ENCODE measurements at regions not wholly inside any gene's neighbourhood (a gene's known extent, or its start where the extent isn't known, plus 50 kb on each side); places are given as distances from the start of the nearest gene placed in this dataset.
A peak's percentile ranks its signal among the peaks of the same experiment; 100 is the strongest.

DNA sequence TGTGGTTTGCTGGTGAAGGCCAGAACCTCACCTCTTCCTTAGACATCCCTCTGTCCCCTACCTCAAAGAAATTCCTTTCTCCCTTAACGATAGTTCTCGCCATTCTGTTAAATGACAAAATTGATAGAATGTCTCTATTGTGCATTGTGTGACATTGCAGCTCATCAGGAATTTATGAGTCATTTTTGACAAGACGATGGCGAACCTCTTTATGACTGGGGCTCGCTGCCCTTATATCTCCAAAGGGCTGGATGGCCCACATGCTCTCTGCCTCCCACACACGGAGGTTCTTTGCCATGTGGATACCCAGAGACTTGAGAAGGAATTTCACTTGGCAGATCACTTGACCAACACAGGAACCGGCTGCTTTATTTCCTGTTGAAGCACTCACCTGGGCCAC lies 66.8 kb upstream of the RPS6KA2 start:
- DNase-seq (ENCODE audit: low spot score), result peak; percentile 75

DNA sequence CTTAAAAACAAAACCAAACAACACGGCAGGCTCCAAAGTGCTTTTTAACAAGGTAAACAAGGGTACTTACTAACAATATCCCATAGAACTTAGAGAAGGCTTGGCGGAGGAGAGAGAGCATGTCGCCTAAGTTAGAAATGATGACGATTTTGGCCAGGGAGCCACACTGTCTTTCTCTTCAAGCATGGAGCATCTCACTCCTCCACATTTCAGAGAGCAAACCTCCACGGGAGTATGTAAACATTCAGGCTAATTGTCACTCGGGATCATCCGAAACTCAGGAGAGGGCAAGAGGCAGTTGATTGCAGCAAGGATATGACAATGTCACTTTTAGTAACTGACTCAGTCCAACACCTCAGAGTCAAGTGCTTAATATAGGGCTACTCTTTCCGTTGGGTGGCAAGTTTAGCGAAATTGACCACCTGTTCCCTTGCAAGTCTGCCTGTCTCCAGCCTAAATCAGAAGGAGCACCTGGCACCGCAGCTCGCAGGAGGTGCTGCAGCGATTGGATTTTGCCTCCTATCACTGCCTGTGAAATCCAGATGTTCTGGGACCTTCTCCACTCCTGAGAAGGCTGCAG lies 65.8 kb upstream of the RPS6KA2 start:
- DNase-seq (ENCODE audit: low spot score), result no peak

DNA sequence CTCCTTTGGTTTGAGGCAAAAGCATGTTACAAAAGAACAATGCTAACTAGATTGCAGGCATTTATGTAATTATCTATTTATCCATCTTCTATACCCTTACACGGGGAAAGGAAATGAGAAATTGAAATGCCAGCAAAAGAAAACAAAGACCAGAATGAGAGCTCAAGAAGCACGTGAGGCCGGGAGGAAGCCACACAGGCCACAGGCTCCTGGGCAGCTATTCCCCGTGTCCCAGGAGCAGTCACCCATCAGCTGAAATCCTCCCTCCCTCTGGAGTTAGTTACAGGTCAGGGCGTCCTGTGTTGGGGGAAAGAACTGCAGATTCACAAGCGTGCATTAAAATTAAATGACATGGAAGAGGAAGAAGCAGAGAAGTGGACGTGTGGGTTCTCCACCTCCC lies 64.7 kb upstream of the RPS6KA2 start:
- DNase-seq (ENCODE audit: low spot score), result no peak

DNA sequence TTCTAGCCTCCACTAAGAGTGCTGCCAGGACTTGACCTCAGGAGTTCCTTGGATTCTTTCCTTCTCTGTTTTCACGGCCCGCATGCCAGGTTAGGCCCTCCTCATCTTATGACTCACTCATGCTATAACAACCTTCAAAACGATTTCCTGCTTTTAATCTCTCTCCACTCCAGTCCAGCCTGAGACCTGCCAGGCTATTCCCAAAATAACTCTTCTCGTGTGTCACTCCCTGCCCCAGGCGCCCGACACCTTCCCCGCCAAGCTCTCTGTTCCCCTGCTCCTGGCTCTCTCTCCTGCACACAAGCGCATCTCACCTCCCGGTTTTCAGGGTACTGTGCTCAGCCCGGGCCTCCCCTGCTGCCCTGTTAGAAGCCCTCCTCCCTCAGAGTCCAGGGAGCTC lies 64.1 kb upstream of the RPS6KA2 start:
- peak; percentile 33 for DNase-seq (ENCODE audit: low spot score)

DNA sequence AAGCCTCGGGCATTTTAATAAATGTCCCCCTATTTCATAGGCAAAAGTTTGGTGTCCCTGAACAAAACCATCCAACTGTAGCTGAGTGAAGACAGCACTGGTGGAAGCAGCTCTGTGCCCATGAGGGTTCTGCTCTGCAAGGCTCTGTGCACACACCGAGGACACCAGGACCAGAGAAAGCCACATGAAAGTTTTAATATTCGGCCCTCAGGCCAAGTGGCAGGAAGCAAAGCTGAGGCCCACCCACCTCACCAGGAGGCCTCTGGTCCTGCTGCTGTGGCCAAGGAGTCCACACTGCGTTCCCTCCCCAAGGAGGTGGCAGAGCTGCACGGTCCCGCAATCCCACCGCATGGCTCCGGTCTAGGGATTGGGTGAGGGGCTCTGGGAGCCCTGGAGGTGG lies 62.6 kb upstream of the RPS6KA2 start:
- no peak for DNase-seq (ENCODE audit: low spot score)

DNA sequence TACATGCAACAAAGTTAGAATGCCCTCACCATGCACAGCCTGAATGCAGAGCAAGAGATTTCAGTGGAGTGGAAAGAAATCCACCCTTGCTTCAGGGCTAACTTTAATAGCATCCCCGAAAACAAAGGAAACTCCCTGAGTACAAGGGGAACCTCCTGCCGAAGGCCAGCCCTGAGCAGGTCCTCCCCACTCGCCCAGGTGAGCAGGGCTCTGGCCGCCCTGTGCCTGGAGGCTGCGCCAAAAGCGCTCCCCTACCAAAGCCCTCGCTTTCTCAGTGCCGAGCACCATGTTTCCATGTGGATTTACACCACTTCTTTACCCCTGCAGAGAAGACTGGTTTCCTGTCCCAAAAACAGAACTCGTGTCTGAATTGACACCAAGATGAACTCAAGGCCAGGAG lies 61.9 kb upstream of the RPS6KA2 start:
- DNase-seq (ENCODE audit: low spot score), result no peak

DNA sequence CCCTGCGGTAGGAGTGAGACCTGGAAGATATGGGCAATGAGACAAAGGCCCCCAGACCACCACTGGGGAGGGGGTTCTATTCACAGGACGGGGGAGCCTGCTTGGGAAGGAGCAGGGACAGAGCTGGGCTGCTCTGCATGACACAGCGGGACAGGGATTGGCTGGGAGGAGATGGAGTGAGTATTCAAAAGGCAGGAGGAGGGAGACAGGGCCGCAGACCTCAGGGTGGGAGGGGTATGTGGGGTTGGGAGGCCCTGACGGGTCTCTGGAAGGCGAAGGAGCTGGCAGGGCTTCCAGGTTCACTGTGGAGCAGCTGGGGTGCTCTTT lies 60.8 kb upstream of the RPS6KA2 start:
- DNase-seq (ENCODE audit: low spot score), result no peak

DNA sequence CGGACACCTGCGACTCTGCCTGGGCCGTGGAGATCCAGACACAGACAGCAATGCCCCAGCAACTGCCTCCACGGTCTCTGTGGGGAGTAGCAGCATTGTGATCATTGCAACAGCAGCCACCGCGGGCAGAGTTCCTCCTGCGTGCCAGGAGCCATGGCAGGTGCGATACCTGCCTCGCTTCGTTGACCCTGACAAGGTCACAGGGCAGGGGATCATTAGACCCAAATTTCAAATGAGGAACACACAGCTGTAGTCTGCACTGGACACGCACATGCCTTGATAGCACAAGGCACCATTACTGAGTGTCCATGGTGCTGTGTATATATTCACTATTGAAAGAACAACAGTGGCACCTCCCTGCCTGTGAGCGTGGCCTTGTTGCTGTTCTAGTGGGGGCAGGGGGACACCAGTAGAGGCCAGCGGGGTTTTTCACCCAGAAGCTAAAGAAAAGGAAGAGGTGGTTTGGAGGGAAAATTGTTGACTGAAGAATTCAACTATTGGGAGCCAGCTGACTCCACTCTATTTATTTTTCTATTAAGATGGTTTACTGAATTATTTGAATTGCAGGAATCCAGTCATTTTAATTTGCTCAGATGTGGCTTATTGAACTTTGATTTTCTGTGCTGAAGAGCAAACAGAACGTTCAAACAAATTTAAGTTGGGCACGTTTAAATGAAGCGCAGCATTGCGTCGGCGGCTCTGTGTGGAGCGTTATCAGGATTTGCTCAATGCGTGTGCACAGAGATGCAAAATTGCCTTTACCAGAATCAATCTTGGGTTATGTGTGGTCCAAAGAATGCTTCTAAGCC lies 60.2 kb upstream of the RPS6KA2 start:
- DNase-seq (ENCODE audit: low spot score), result no peak

DNA sequence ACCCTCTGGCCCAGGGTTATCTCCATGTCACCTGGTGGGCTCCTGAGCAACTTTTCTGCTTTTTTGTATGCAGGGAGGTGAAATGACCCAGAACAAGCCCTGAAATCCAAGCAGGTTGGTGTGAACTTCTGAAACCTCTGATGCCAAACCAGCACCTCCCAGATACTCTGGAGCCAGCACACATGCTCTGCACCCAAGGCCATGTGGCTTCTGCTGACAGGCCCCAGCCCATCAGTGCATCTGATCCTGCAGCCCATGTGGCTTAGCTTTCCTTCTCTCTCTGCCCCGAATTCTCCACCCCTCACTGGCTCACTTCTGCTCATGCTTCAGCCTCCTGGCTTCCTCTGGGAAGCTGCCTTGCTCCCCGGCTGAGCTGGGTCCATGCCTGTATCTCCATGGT lies 59.3 kb upstream of the RPS6KA2 start:
- DNase-seq (ENCODE audit: low spot score), result no peak

DNA sequence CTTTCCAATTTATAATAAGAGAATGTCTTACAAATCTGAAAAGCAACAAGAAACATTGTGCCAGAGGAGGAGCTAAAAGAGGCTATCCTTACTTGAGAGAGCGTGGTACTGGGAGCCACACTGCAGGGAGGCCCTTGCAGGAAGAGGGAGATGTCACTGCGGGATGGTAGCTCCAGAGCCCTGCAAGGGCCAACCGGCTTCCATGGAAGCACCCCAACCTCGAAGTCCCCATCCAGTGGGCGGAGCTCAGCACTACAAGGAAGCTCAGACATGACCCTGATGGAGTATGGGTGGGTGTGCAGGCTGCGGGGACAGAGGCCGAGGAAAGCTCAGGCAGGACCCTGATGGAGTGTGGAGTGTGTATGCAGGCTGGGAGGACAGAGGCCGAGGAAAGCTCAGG lies 57.8 kb upstream of the RPS6KA2 start:
- DNase-seq (ENCODE audit: low spot score), result no peak

DNA sequence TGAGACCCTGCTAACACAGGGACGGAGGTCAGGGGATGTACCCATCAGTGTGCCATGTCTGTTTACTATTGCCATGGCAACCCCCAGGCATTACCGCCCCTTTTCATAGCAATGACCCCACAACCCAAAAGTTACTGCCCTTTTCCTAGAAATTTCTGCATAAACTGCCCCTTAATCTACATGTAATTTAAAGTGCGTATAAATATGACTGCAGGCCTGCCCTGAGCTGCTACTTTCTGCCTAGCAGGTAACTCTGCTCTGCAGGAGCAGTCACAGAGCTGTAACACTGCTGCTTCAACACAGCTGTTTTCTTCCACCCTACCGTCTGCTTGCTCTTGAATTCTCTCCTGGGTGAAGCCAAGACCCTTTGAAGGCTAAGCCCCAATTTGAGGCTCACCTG lies 57.1 kb upstream of the RPS6KA2 start:
- DNase-seq (ENCODE audit: low spot score), result no peak

DNA sequence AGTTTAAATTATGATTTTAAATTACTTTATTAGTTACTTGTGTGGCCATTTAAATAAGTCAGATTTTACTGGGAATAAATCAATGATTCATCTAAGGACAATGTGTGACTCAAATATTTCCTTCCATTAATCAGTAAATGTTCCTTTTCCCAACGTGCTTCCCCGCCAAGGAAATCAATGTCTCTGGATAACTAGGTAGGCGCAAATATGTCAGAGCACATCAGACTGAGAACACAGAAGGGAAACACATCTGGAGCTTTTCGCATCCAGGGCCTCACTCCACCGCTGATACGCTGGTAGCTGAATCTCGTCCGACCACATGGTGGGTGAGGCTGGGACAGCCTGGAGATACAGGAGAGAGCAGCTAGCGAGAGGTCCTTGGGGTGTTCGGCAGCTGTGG lies 56.4 kb upstream of the RPS6KA2 start:
- DNase-seq (ENCODE audit: low spot score), result no peak

DNA sequence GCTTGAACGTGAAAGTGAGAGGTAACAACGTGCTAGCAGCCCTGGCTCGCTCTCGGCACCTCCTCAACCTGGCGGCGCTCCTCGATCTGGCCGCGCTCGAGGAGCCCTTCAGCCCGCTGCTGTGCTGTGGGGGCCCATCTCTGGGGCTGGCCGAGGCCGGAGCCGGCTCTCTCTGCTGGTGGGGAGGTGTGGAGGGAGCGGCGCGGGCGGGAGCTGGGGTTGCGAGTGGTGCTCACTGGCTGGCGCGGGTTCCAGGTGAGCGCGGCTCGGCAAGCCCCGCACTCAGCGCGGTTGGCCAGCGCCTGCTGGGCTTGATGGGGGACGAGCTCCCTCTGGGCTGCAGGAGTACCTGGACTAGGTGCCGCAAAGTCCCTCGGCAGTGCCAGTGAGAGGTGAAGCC lies 52.5 kb upstream of the RPS6KA2 start:
- DNase-seq (ENCODE audit: low spot score), result no peak

DNA sequence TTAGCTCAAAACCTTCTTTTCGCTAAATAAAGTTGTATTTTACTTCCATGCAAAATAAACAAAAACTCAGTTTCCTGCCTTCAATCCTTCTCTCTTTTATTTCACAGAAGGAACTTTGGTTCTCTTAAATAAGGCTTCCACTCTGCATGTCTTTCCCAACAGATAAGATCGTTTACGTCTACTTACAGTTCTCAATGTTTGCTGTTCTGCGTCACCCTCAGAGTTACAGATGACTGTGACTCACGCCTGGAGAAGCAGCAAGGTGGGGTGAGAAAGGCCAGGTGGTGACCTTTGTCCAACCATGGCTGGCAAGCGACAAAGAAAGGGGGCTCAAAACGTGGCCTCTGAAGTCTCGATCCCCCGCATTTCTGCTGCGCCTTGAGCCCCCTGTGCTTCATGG lies 51.4 kb upstream of the RPS6KA2 start:
- DNase-seq (ENCODE audit: low spot score), result no peak

DNA sequence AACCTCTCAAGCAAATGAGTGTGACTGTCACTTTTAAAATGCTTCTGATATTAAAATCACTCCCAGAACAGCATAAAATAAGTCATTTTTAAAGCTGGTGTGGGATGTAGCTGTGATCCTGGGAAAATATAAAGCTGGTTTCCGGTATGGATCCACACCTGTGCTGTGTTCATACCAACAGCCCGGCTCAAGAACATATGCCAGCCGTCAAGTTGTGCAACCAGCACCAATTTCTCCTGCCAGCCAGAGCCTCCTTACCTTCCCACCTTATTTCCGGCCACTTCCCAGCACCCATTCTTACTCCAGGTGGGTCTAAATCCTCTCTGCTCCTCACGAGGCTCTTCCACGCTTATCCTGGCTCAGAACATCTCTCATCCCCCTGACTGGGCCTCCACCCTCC lies 50.9 kb upstream of the RPS6KA2 start:
- DNase-seq (ENCODE audit: low spot score), result no peak
